NOMO-1 (cell line): ENCODE measurements at regions not wholly inside any gene's neighbourhood (a gene's known extent, or its start where the extent isn't known, plus 50 kb on each side); places are given as distances from the start of the nearest gene placed in this dataset.
A peak's percentile ranks its signal among the peaks of the same experiment; 100 is the strongest.

Source experiments
- DNase-seq, 2 experiments: peaks; one replicate each; lab custom pipeline; 2025; ENCODE audit not compliant: unreplicated experiment in 2 of 2; lab: John Stamatoyannopoulos, UW

DNA sequence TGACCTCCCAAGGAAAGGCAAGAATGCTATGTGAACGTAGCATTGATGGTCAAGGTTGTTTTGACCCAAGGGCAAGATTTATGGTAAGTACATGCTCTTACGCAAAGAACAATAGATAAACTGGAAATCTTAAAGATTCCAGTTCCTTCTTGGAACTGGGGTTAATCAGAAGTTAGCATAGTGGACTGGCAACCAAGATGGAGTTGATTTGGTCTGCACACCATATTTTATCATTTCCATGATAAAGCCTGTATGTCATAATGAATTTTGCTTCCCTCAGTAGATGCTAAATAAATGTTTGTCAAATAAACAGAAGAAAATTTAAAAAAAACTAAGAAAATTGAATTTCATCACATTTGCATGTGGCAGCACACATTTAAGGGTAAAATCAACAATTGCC lies 242.4 kb upstream of the MEF2C start:
- no peak for DNase-seq

DNA sequence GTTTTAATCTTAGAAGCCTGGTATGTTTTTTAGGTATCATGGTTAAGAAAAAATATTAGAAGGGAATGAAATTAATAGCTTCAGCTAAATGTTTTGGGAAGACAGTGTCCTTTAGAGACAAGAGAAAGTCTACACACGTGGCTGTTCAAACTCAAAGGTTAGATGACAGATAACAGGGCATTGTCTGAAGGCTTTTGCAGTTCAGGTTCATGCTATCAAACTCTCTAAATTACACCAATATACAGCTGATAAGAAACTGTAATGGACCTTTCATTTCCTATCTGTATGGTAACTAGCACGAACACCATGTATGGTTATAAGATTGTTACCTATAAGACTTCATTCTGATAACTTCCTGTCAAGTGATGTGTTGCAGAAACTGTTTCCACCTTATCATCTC lies 240.6 kb upstream of the MEF2C start:
- no peak for DNase-seq

DNA sequence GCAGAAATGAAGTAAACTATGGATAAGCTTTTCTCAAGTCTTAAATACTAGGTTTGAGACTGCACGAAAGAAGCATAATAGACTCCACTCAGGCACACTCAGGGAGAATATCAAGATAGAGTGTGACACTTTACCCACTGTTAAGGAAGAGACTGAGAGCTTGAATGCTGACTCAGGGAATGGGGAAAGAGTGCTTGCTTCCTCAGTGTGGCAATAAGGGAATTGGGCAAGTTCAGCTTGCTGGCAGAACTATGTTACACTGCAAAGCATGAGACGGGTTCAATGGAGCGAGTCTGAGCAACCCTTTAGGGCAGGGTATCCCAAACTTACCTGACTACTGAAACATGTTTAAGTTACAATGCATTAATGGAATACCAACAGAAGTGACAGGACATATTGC lies 237.7 kb upstream of the MEF2C start:
- peak; percentile 72 to 86 for DNase-seq

DNA sequence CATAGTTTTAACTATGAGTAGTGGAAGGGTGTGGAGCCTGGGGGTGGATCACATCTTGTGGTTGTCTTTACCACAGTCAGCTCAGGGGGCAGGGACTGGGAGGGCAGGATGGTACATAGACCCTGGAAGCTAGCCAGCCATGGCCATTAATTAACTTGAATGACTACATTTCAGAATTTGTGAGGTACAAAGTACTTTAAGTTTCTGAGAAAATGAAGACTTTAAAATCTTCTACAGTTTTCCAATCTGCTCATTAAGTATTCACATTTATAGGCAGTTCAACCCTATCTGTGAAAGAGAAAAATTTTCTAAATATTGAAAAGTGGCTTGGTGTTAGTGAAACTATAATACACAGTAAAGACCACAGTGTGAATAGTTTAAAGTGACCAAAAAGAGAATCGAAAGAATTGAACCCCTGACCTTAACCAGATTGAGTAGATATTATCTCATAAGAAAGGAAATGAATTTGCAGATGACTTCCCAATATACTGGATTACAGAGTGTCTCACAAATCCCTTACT lies 234.2 kb upstream of the MEF2C start:
- no peak for DNase-seq

DNA sequence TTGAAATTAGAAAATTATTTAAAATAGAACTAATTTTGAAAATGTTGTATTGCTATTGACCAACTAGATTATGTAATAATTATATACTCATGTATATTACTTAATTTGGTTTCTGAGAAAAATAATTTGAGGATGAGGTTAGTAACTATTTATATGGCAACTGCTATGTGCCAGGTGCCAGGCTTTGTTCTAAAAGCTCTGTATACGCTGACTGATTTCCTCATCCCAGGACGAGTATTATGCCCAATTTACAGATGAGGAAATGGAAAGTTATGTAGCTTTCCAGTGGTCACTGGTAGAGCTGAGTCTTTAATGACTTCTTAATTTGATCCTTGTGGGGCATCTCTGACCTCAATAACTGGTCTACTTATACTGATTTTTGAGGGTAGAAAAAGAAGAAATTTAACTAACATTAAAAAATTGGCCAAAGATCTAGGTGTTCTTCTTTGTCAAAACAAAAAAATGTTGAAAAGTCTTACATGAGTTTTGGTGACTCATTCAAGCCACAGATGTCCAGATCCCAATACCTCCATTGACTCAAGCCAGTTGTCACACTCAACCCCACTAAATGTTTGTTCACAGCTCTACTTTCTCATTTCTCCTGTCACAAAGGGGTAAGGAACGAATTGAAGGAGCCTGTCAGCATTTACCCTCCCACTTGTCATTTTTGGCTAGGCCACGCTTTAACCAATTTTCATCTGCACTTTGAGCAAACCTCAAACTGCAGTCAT lies 228.1 kb upstream of the MEF2C start:
- DNase-seq = no peak

DNA sequence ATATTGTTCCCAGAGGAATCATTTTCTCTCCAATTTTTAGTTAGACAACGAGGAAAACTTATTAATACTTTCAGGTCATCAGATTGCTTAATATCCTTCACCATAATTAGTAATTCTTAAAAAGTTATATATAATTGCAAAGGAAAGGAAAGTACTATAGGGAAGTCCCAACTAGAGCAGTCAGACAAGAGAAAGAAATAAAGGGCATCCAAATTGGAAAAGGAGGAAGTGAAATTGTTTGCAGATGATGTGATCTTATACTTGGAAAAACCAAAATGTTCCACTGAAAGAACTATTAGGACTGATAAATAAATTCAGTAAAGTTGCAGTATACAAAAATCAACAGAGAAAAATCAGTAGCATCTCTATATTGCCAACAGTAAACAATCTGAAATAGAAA lies 223.5 kb upstream of the MEF2C start:
- no peak for DNase-seq

DNA sequence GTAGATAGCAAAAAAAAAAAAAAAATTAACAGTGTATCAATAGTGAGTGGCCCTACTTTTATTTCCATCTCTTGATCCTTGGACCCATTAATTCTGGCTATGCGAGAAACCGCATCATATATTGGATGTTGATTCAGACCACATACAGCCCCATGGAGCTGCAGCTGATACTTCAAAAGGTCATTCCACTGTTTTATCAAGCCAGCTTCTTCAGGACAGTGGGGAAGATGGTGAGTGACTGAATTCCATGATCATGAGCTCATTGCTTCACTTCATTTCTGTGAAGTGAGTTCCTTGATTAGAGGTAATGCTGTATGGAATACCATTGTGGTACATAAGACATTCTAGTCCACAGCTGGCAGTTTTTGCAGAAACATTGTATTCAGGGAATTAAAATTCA lies 222.9 kb upstream of the MEF2C start:
- DNase-seq = no peak

DNA sequence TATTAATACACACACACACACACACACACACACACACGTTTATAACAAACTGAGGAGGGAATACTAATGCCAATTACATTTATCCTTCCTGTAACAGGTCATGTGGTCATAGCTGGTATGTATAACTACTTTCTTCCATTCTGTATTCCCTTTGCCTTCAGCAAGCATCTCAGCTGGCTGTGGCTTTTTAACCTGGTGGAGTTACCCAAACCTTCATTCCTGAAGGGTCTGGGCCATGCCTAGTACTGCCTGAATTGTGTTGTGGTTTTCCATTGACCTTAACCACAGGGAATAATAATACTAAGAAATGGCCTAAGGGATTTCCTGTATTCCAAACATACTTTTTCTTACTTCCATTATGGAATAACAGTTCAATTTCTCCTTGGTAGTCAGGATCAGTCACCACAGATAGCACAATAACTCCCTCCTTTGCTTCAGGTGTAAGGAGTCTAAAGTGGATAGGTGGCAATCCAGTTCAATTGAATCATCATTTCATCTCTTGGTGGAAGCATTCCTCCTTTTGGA lies 222.2 kb upstream of the MEF2C start:
- DNase-seq = no peak

DNA sequence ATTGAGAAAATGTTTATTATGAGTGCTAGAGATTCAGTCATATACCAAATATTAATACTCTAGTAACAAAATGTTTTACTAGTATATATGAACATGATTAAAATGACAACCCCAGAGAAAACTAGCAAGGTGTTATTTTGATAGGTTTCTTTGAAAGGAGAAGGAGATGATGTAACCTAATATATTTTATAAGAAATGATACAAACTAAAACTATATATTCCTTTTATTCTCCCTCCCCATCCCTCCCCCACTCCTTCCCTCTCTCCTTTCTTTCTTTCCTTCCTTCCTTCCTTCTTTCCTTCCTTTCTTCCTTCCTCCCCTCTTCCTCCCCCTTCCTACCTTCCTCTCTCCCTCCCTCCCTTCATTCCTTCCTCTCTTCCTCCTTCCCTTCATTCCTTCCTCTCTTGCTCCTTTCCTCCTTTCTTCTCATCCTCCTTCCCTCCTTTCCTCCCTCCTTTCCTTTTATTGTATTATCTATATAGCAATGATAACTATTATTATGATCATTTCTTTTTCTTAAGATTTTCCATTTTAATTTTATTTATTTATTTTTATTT lies 215.3 kb upstream of the MEF2C start:
- no peak for DNase-seq

DNA sequence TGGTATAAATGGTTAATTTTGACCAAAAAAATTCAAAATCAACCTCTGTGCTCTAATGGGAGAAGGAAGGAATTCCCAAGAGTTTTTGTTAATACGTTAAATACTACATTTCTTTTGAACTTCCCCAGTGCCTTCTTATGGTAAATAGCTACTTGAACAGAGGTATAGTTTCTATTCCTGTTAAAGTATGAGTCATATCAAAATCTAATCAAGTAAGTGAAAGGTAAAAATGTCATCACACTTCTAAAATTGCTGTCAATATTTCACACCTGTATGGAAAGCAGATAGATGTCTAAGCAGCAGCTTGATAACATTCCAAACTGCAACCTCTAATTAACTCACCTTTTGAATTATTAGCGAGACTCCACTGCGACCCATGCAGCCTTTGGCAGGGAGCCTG lies 214.1 kb upstream of the MEF2C start:
- no peak for DNase-seq

DNA sequence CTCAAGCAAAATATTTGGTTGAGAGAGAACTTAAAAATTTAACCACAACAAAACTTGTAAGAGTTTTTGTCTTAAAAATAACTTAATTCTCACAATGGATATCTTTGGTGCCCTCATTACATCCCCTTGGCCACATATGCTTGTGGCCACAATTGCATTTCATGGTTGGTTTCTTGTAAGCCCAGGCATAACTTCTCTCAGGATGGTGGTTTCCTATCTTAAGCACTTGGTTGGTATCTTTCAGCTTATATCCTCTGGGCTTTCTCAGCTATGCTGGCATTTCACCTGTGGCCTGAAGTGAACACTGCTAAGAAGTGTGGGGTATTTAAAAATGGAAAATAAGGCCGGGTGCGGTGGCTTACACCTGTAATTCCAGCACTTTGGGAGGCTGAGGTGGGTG lies 212.4 kb upstream of the MEF2C start:
- DNase-seq = no peak

DNA sequence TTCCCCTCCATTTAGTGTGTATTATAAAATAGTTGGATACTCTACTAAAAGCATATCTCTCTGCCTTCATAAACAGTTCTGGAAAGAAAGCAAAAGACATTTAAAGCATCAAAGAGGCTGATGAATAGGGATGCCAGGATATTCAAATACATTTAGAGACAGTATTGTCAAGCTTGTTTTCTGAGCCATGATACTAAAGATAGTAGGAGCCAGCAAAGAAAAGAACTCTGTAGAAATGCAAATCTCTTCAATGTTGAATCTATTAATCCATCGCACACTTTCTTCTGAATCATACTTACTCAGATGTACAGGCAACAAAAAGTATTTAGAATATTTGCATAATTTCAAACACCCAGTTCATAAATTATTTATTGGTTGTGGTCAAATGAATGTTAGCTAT lies 207.1 kb upstream of the MEF2C start:
- DNase-seq = no peak

DNA sequence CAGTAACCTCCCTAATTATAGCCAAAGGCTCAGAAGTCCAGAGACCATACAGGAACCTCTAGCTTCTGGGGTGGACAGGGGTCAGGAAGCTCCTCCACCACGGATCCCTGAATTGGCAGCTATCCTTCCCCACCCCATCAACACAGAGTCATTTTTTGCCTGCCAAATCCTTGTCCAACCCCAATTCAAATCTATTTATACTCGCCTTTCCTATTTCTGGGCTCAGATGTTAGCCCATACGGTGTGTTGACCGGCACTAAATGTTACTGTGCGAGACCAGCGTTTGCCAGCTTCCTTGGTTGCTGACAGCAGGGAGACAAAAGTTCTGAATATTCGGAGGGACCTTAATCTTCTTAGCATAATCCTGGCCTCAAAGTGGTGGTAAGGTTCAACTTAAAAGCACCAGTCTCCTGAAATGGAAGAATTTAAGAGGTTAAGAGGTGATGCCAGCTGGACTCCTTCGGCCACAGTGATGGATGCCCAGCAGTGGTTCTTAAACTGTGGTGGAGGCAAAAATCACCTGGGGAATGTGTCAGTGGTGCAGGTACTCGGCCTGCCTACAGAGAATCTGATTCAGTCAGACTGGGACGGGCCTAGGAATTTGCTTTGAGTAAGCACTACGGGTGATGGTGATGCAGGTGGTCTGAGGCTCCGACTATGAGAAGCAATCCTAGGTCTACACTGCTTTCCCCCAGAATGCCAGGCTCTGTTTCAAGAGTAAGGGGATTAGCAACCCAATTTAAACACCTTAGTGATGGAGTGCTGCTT lies 204.8 kb upstream of the MEF2C start:
- DNase-seq = no peak

DNA sequence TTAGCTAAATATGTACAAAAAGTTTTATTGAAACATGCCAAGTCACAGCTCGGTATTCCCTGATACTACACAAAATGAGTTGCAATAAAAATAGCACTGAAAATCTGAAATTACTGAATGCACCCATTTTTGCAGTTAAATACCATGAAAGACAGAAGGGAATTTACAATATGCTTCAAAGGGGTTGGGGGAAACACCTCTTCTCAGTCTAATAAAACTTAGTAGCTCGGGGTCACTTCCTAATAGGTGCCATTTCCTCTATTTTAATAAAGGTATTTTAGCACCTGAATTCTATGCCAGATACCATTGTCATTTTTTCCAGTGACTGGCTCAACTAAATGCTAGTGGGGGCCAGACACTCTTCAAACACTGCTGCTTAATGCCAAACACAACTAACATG lies 204.1 kb upstream of the MEF2C start:
- no peak for DNase-seq

DNA sequence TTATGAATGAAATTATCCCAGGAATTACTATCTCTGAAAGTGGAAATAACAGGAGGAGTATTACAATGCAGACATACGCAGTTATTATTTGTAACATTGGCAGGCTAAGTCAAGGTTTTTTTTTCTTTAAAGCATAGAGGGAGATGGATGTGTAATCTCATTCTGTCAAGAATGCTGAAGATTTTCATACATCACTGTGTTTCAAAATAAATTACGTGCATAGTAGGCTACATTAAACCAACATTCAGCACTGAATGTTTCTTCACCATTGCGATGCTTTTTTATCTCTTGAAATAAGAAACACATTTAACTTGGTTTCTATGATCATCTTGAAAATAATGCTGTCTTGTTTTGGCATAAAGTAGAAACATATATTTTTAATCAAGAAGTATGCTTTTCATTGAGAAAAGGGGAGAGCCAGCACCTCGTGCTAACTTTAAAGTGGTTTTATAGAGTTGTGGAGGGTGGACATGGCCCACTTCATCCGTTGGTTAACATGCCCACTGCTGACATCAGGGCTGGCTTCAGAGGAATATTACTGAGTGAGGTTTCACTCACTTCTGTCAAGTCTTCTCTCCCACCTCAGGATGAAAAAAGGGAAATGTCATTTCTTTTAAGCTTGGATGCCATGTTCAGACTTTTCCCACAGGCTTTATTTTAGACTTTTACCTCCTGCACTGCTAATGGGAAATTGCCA lies 203.6 kb upstream of the MEF2C start:
- no peak for DNase-seq

DNA sequence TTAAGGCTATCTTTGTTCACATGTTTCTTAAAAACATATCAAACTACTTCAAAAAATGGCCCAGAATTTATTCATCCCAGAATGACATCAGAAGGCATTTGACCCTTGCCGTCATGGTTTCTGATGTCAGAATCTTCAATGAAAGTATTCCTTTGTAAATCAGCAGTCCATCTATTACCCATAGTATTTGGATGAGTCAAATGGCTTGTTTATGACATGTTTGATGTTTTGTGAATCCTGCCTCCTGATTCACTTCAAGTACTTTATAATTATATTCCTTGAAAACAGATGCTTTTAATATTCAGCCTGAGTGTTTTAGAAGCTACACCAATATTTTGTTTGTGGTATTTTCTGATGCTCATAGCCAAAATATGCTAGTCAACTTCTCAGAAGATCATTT lies 200.8 kb upstream of the MEF2C start:
- DNase-seq = no peak

DNA sequence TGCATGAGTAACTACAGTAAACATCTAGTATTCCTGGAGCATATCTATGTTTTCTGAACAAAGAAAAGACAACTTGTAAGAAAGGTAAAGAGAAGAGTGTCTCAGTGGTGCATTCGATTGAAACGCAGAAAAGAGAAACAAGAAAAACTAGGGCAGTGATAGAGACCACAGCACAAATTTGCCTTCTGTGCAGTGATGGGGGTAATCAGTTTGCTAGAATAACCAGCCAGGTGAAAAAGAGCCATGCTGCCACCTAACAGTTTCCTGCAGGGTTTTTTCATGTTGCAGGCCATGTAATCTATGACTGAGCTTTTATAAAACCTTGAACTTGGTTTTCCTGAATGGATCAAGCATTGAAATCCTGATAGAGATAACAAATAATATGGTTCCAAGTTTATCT lies 198.4 kb upstream of the MEF2C start:
- DNase-seq = no peak

DNA sequence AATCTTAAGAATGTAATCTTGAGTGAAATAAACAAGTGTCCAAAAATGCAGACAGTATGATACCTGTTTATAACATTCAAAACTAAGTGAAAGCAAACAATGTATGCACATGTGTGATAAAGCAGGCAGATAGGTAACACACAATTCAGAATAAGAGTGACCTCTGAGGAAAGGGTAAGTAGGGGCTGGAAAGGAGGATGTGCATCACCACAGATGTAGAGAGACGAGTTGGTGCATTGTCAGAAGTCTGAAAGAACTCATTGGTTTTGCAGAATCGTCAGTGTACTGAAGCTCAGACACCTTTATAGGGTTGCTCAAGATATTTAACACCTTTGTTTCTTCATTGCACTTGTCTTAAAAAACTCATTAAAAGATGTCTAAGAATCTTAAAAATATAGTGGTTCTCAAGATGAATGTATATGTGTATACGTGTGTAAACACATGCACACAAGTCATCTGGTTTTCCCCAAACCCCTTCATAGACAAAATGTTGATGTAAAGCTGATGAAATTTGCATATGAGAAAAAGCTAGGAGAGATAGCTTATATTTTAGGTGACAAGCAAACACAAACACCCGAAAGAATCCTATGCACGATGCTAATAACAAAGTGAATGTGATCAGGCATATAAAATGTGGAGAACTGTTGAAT lies 197.6 kb upstream of the MEF2C start:
- DNase-seq = no peak

DNA sequence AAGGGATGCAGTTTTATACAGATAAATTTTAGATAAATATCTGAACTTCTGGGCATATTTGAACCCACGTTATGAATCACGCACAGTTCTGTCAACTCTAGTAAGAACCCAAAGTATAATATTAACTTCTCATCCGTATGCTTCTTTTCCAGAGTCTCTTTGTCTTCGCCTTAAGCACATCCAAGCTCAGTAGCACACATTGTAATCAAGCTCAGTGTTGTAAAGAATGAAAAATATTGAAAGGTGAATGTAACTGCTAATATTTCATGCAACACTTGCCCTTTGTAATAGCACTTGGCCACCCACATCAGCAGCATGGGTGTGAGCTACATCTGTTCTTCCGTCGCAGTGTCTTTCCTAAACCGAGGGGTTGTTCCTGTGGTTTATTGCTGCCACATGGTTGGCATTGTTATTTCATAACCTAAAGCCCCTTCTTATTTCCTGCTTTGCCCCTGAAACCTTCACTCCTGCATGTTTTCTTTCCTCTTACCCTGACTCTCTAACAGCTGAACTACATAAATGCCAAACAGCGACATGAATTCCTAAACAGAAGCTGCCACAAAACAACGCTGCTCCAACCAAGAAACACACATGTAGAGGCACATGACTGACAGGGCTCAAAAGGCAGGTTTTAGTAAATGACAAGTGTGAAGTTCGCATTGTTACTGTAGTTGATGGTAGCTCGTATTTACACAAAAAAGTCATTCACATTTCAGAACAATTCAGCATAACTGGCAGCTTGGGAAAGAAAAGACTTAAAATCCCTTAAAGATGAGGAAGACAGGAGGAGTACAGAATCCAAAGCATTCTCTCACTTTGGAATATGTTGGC lies 190.1 kb upstream of the MEF2C start:
- DNase-seq = no peak

DNA sequence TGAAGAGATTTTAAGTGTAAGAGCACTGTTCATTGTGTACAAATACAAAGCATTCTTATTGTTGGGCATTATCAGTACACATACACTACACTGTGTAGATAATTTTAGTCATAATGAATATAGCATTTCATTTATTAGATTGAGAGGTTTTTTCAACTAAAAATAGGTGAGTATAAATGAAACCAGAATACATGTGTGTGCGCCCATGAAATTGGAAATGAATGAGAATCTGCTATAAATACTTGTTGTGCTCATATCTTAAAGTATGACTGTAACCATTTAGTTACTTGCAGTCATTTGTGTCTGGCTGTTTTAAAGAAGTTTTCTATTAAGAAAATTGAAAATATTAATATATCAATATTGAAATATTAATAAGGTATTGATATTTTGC lies 189.0 kb upstream of the MEF2C start:
- DNase-seq = no peak
